Hepatic stellate cell (primary cell): ENCODE measurements at regions not wholly inside any gene's neighbourhood (a gene's known extent, or its start where the extent isn't known, plus 50 kb on each side); places are given as distances from the start of the nearest gene placed in this dataset.
"Not testable (repeated sequence)": the region's sequence is repeated elsewhere in the genome, so short reads cannot be mapped to it uniquely, and the experiment has no call there.

Experiments
- DNase-seq: peaks from one replicate; pipeline ENCODE4 v3.0.0; 2011; ENCODE audit warnings: low spot score

- no peak for DNase-seq
These were observed 609.8 kb upstream of the NCAM2 start for GRCh38 chr21:20388400-20388799.

GRCh38 chr21:20396798-20397197, 601.4 kb upstream of the NCAM2 start:
- no peak for DNase-seq

- no peak for DNase-seq
These were observed 593.3 kb upstream of the NCAM2 start for GRCh38 chr21:20404915-20405314.

- no peak for DNase-seq
These were observed 579.9 kb upstream of the NCAM2 start for GRCh38 chr21:20418353-20418752.

- DNase-seq, result no peak
These were observed 578.4 kb upstream of the NCAM2 start for GRCh38 chr21:20419772-20420171.

- DNase-seq, result no peak
These were observed 573.3 kb upstream of the NCAM2 start for GRCh38 chr21:20424943-20425342.

- no peak for DNase-seq
These were observed 572.4 kb upstream of the NCAM2 start for GRCh38 chr21:20425856-20426255.

- DNase-seq, result no peak
These were observed 557.9 kb upstream of the NCAM2 start for GRCh38 chr21:20440338-20440737.

GRCh38 chr21:20443558-20444155, 554.6 kb upstream of the NCAM2 start:
- DNase-seq, result no peak

GRCh38 chr21:20445971-20446370, 552.2 kb upstream of the NCAM2 start:
- no peak for DNase-seq

GRCh38 chr21:20451046-20451445, 547.2 kb upstream of the NCAM2 start:
- no peak for DNase-seq

GRCh38 chr21:20452935-20453334, 545.3 kb upstream of the NCAM2 start:
- DNase-seq, result no peak

- DNase-seq, result no peak
These were observed 538.4 kb upstream of the NCAM2 start for GRCh38 chr21:20459838-20460237.

- no peak for DNase-seq
These were observed 534.8 kb upstream of the NCAM2 start for GRCh38 chr21:20463362-20463761.

- DNase-seq, result no peak
These were observed 528.8 kb upstream of the NCAM2 start for GRCh38 chr21:20469361-20469760.

GRCh38 chr21:20486303-20486702, 511.9 kb upstream of the NCAM2 start:
- no peak for DNase-seq

- DNase-seq, result not testable (repeated sequence)
These were observed 495.3 kb upstream of the NCAM2 start for GRCh38 chr21:20502915-20503314.

GRCh38 chr21:20507783-20508182, 490.4 kb upstream of the NCAM2 start:
- DNase-seq, result no peak

- DNase-seq, result no peak
These were observed 486.9 kb upstream of the NCAM2 start for GRCh38 chr21:20511216-20511880.

- no peak for DNase-seq
These were observed 482.8 kb upstream of the NCAM2 start for GRCh38 chr21:20515446-20515845.

- no peak for DNase-seq
These were observed 479.1 kb upstream of the NCAM2 start for GRCh38 chr21:20519076-20519475.

GRCh38 chr21:20522611-20523010, 475.6 kb upstream of the NCAM2 start:
- no peak for DNase-seq

- no peak for DNase-seq
These were observed 475.0 kb upstream of the NCAM2 start for GRCh38 chr21:20523191-20523590.
